ENCODE measurements at regions not wholly inside any gene's neighbourhood (a gene's known extent, or its start where the extent isn't known, plus 50 kb on each side); places are given as distances from the start of the nearest gene placed in this dataset.

DNA sequence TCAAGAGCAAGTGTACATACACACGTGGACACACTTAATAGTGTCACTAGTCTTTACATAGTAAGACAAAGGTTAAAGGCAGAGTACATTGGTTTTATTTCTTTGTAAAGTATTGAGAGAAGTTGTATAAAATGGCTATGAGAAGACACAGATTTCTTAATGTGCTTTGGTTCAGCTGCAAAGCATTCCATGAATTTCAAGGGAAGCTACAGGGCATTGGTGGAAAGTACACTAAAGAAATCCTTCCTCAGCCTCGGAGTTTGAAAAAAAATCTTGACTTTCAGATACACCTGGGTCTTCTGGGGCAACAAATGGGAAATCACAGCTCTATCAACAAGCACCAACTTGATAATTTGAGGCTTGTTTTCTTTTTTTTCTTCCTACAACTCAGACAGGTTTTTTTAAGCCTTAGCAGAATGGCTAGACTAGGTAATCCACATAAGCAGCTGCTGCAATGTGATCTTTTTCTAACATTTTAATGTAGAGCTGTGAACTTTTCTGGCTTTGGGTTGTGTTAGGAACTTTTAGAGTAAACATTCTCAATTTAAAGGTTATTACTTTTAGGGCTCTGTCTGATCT lies 140.4 kb upstream of the FST start:
- H3K27ac ChIP-seq = no peak overlapping the region
- TF ChIP-seq ZFX (IDR thresholded peaks at IDR 0.05; ENCODE audit: borderline replicate concordance) = no peak
- TF ChIP-seq, protein P1, sequence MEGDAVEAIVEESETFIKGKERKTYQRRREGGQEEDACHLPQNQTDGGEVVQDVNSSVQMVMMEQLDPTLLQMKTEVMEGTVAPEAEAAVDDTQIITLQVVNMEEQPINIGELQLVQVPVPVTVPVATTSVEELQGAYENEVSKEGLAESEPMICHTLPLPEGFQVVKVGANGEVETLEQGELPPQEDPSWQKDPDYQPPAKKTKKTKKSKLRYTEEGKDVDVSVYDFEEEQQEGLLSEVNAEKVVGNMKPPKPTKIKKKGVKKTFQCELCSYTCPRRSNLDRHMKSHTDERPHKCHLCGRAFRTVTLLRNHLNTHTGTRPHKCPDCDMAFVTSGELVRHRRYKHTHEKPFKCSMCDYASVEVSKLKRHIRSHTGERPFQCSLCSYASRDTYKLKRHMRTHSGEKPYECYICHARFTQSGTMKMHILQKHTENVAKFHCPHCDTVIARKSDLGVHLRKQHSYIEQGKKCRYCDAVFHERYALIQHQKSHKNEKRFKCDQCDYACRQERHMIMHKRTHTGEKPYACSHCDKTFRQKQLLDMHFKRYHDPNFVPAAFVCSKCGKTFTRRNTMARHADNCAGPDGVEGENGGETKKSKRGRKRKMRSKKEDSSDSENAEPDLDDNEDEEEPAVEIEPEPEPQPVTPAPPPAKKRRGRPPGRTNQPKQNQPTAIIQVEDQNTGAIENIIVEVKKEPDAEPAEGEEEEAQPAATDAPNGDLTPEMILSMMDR (IDR thresholded peaks at IDR 0.05) = no peak

- no peak overlapping the region for H3K27ac ChIP-seq
- TF ChIP-seq ZFX (IDR thresholded peaks at IDR 0.05; ENCODE audit: borderline replicate concordance) = no peak
- TF ChIP-seq, protein P1 (IDR thresholded peaks at IDR 0.05) = no peak
Observed at GRCh38 chr5:53340956-53341750, 139.3 kb upstream of the FST start.

DNA sequence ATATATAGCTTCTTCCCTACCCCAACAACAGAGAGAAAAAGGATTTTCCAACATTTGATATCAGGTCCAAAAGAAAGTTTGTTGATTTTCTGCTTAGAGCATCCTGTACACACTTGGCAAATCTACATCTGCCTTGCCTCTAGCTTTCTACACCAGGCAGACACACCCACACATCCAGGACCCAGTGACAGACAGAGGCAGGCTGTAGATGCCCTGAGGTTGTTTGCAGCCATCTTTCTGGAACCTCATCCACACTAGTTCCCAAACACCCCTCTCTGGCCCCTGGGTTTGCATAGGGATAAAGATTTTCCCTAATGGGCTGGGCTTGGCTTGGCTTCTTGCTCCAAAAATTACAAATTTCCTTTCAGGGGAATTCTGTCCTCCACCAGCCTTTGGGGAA lies 138.2 kb upstream of the FST start:
- no peak for TF ChIP-seq ZFX (IDR thresholded peaks at IDR 0.05; ENCODE audit: borderline replicate concordance)
- TF ChIP-seq, protein P1 (IDR thresholded peaks at IDR 0.05) = no peak
- H3K27ac ChIP-seq = no peak overlapping the region

DNA sequence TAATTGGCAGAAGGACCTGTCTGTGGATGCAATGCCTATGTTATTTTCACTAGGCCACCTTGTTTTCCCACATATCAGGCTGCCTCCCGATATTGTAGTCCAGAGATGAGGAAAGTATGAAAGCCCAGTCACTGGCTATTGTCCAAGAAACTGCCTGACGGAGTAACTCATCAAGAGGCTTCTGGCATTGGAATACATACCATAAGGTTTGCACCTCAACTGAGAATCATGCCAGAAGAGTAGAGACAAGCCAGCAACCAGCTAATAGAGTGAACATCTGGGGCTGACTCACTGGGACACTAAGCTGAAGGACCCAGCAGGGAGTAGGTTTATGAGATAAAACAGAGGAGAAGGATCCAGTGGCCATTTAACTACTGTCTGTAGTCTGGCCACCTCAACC lies 137.2 kb upstream of the FST start:
- no peak overlapping the region for H3K27ac ChIP-seq
- TF ChIP-seq, protein P1 (IDR thresholded peaks at IDR 0.05) = no peak
- TF ChIP-seq ZFX (IDR thresholded peaks at IDR 0.05; ENCODE audit: borderline replicate concordance) = no peak

GRCh38 chr5:53350368-53350767 lies 130.1 kb upstream of the FST start:
- TF ChIP-seq ZFX (IDR thresholded peaks at IDR 0.05; ENCODE audit: borderline replicate concordance) = no peak
- TF ChIP-seq, protein P1 (IDR thresholded peaks at IDR 0.05) = no peak
- H3K27ac ChIP-seq = no peak overlapping the region

DNA sequence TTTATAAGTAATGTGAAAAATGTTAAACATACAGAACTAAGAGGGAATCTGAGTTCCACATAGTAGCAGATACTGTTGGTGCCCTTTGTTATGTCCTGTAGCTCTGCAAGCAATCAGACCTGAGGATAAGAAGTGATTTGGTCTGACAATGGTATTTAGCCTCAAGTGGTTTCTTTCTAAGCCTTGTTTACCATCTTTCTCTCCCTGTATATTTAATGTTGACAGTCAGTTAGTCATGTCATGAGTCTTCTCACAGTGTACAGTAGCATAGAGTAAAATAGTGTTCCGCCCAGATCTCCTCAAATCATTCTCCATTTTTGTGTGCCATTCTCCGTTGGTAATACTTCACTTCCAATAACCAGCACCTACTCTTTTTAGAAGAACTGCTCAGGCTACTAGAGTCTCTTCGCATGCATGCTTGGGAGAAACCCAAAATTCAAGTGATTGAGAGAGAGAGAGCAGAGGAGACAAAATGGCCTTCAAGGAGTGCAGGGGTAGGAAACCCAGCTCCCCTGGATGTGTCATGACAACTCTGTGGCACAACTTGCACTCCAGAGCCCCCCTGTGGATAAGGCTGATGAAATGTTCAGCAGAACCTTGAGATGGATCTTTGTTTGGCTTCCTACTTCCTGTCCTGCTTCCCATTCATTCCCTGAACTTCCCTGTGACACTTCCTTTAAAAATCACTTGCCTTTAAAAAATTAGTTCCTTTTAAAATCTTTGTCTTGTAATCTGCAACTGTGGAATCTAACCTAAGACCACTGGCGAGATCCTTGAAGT lies 129.2 kb upstream of the FST start:
- TF ChIP-seq, protein P1 (IDR thresholded peaks at IDR 0.05) = no peak
- TF ChIP-seq ZFX (IDR thresholded peaks at IDR 0.05; ENCODE audit: borderline replicate concordance) = no peak
- H3K27ac ChIP-seq = no peak overlapping the region
